Activated CD8-positive, alpha-beta T cell treated with anti-CD3 and anti-CD28 coated beads for 36 hours (primary cell): ENCODE measurements at regions not wholly inside any gene's neighbourhood (a gene's known extent, or its start where the extent isn't known, plus 50 kb on each side); places are given as distances from the start of the nearest gene placed in this dataset.

Experiments
- ATAC-seq: fragments of 200-7000 bp; cut with Tn5 transposase; one replicate; pipeline ENCODE4 v1.10.0; 2021; ENCODE audit warnings: mild to moderate bottlenecking, moderate library complexity
- CTCF ChIA-PET: fragments of 350-600 bp; sonication (Branson Sonifier 250); formaldehyde crosslinking; loops from one replicate; lab custom pipeline; 2021; ENCODE audit warnings: antibody characterized with exemption; lab: Charles Lee
- POLR2A ChIA-PET: fragments of 350-600 bp; sonication (Branson Sonifier 250); formaldehyde crosslinking; loops from one replicate; lab custom pipeline; 2021; ENCODE audit warnings: antibody characterized with exemption; lab: Charles Lee
- DNase-seq: peaks from one replicate; pipeline ENCODE4 v3.0.0-alpha.2; 2020
- H3K27ac Mint-ChIP-seq: one replicate; pipeline ENCODE4 v1.8.0; 2021; ENCODE audit warnings: mild to moderate bottlenecking, mixed read lengths
- H3K27me3 Mint-ChIP-seq: one replicate; pipeline ENCODE4 v1.8.0; 2021; ENCODE audit warnings: mixed read lengths
- H3K36me3 Mint-ChIP-seq: one replicate; pipeline ENCODE4 v1.8.0; 2021; ENCODE audit warnings: low read depth, mixed read lengths
- H3K4me1 Mint-ChIP-seq: one replicate; pipeline ENCODE4 v1.8.0; 2021; ENCODE audit warnings: low read depth, mixed read lengths
- H3K4me3 Mint-ChIP-seq: one replicate; pipeline ENCODE4 v1.8.0; 2021; ENCODE audit warnings: mild to moderate bottlenecking, moderate library complexity, mixed read lengths
- H3K9me3 Mint-ChIP-seq: one replicate; pipeline ENCODE4 v1.8.0; 2021; ENCODE audit warnings: mixed read lengths
- intact Hi-C: fragments of 100-400 bp; cut with micrococcal nuclease; formaldehyde crosslinking; loops from one replicate; pipeline ENCODE4 v1.10.0; 2022
- TF ChIP-seq, protein P1 (sequence below): fragments of 200-600 bp; IDR thresholded peaks from one replicate; pipeline ENCODE4 v1.8.0; 2022; ENCODE audit warnings: antibody characterized with exemption, mild to moderate bottlenecking

DNA sequence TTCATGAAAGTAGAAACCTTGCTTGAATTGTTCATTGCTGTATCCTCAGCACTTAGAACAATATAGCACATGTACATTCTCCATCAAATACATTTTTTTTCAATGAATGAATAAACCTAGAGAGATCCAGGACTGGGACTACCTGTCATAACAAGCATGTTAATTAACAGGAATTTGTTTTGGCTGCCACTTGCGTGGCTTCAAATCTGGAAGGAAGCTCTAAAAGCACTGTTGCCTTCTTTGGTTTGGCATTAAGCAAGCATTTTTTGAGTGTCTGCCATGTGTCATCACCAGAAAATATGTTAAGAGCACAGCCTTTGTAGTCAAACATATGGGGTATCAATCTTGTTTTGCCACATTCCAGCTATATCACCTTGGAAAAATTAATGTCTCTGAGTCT is 131.9 kb upstream of the BACH2 start:
- Mint-ChIP-seq H3K9me3 (peaks cover 29% of the 10 kb centered on the region), H3K36me3 (peaks cover 10% of the 10 kb centered on the region), H3K27ac (no peak overlapping the region), H3K27me3 (no peaks in the 10 kb centered on the region), H3K4me3 (no peak overlapping the region), H3K4me1 (peaks cover 28% of the 10 kb centered on the region)
- TF ChIP-seq, protein P1, sequence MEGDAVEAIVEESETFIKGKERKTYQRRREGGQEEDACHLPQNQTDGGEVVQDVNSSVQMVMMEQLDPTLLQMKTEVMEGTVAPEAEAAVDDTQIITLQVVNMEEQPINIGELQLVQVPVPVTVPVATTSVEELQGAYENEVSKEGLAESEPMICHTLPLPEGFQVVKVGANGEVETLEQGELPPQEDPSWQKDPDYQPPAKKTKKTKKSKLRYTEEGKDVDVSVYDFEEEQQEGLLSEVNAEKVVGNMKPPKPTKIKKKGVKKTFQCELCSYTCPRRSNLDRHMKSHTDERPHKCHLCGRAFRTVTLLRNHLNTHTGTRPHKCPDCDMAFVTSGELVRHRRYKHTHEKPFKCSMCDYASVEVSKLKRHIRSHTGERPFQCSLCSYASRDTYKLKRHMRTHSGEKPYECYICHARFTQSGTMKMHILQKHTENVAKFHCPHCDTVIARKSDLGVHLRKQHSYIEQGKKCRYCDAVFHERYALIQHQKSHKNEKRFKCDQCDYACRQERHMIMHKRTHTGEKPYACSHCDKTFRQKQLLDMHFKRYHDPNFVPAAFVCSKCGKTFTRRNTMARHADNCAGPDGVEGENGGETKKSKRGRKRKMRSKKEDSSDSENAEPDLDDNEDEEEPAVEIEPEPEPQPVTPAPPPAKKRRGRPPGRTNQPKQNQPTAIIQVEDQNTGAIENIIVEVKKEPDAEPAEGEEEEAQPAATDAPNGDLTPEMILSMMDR = no peak
- POLR2A ChIA-PET = interaction anchor here (0.6 kb wide), 1 partner anchor 360 kb away, joined by 4 read pairs; no protein-coding TSS in a partner anchor
- DNase-seq (no peak), ATAC-seq (no peak)
- intact Hi-C loops = no loop called here
- CTCF ChIA-PET = interaction anchor here (0.8 to 1.6 kb wide), 8 partner anchors 9 to 142 kb away, joined by 3 to 5 read pairs (median 3); no protein-coding TSS in a partner anchor

DNA sequence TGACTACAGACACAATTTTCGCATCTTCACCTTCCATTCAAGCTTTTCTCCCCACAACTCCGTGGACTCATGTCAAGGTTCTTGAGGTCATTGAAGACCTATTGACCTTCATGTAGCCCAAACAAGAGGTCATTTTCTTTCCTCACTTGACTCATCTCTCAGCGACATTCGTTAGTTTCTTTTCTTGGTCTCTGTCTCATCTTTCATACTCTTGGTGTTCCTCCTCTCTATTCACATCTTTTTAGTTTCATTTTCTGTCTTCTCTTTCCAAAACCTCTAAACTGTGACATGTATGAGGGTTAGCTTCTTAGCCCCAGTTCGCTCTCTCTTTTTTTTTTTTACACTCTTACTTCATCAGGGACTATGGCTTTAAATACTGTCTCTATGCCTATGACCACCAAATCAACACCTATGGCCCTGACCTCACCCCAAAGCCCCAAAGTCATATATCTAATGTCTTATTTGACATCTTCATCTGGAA is 128.6 kb upstream of the BACH2 start:
- ATAC-seq (peak; percentile 96), DNase-seq (peak; percentile 64)
- TF ChIP-seq, protein P1 = no peak
- H3K9me3 Mint-ChIP-seq = peaks cover 15% of the 10 kb centered on the region
- intact Hi-C loops = no loop called here
- peaks cover 5% of the 10 kb centered on the region for H3K36me3 Mint-ChIP-seq
- no peaks in the 10 kb centered on the region for H3K27me3 Mint-ChIP-seq
- H3K4me1 Mint-ChIP-seq = peaks cover 25% of the 10 kb centered on the region
- H3K4me3 Mint-ChIP-seq = peak overlapping the region; percentile 52
- CTCF ChIA-PET = interaction anchor here (0.6 to 3.4 kb wide), 14 partner anchors 10 to 207 kb away, joined by 3 to 22 read pairs (median 7); no protein-coding TSS in a partner anchor
- POLR2A ChIA-PET = interaction anchor here (0.6 to 4.5 kb wide), 15 partner anchors 10 to 173 kb away, joined by 3 to 34 read pairs (median 5); no protein-coding TSS in a partner anchor
- peak overlapping the region; percentile 91 for H3K27ac Mint-ChIP-seq

DNA sequence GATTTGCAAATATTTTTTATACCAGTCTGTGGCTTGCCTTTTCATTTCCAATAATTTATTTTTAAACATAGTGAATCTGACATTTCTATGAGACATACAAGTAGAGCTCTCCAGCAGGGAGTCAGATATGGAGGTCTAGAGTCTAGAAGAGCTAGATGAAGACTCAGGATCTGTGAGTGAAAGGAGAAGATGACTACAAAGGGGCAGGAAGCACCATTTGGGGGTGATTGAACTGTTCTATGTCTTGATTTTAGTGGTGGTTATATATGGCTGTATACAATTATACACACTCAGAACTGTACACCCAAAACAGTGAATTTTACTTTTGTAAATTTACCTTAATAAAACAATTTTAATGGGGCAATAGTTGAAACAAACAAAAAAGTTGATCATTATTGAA is 127.9 kb upstream of the BACH2 start:
- peak; percentile 45 for ATAC-seq
- H3K4me1 Mint-ChIP-seq = peaks cover 25% of the 10 kb centered on the region
- no peak overlapping the region for H3K4me3 Mint-ChIP-seq
- CTCF ChIA-PET = interaction anchor here (0.6 to 3.4 kb wide), 17 partner anchors 9 to 207 kb away, joined by 3 to 22 read pairs (median 8); no protein-coding TSS in a partner anchor
- TF ChIP-seq, protein P1 = no peak
- H3K9me3 Mint-ChIP-seq = peaks cover 12% of the 10 kb centered on the region
- no peaks in the 10 kb centered on the region for H3K27me3 Mint-ChIP-seq
- no peak for DNase-seq
- intact Hi-C loops = no loop called here
- H3K36me3 Mint-ChIP-seq = peaks cover 4% of the 10 kb centered on the region
- POLR2A ChIA-PET = interaction anchor here (0.6 to 4.5 kb wide), 14 partner anchors 9 to 172 kb away, joined by 3 to 34 read pairs (median 5); no protein-coding TSS in a partner anchor
- H3K27ac Mint-ChIP-seq = peak overlapping the region; percentile 91

DNA sequence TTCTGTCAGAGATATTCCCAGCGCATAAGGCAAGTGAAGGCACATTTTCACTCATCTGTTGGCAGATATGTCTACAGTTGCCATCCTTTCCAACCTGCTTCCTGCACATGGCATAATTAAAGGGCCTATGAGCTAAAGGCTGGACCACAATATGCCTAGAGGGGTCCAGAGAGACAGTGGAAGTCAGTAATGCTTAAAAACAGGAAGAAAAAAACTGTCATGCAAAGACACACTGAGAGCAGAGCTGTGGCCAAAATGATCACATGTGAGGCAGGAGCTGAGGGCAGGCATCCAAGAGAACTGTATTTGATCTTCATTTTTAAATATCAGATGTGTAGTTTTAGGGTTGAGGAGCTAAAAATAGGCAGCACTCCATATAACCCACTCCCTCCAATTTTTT is 125.0 kb upstream of the BACH2 start:
- CTCF ChIA-PET = interaction anchor here (0.6 to 1.7 kb wide), 5 partner anchors 9 to 135 kb away, joined by 3 to 4 read pairs (median 4); no protein-coding TSS in a partner anchor
- no peak for ATAC-seq

More for the DNA sequence above, 125.0 kb upstream of the BACH2 start:
- TF ChIP-seq, protein P1 = no peak
- POLR2A ChIA-PET = interaction anchor here (1.1 to 1.8 kb wide), 2 partner anchors 10 to 52 kb away, joined by 3 to 5 read pairs; no protein-coding TSS in a partner anchor
- H3K36me3 Mint-ChIP-seq = no peaks in the 10 kb centered on the region
- H3K27me3 Mint-ChIP-seq = no peaks in the 10 kb centered on the region
- intact Hi-C loops = no loop called here
- H3K27ac Mint-ChIP-seq = no peak overlapping the region
- no peak overlapping the region for H3K4me3 Mint-ChIP-seq
- H3K9me3 Mint-ChIP-seq = peaks cover 4% of the 10 kb centered on the region
- no peak for DNase-seq
- H3K4me1 Mint-ChIP-seq = peaks cover 25% of the 10 kb centered on the region
